Panc1 (cell line): ENCODE measurements at regions not wholly inside any gene's neighbourhood (a gene's known extent, or its start where the extent isn't known, plus 50 kb on each side); places are given as distances from the start of the nearest gene placed in this dataset.

ENCODE experiments used
- ATAC-seq: fragments of 200-7000 bp; cut with Tn5 transposase; 2 replicates; pipeline ENCODE4 v1.9.1; 2020; ENCODE audit warnings: mild to moderate bottlenecking, moderate library complexity
- BruUV-seq: library from RNA; stranded (reverse); fragments of 400-500 nt; replicated peaks from 2 replicates; lab custom pipeline; 2021; lab: Mats Ljungman, UMichigan
- CTCF ChIA-PET: fragments of 300-600 bp; sonication (Branson Sonifier 250); formaldehyde crosslinking; loops from one replicate; lab custom pipeline; 2022; ENCODE audit warnings: antibody characterized with exemption; lab: Charles Lee
- POLR2A ChIA-PET: fragments of 300-600 bp; sonication (Branson Sonifier 250); formaldehyde crosslinking; loops from one replicate; lab custom pipeline; 2022; ENCODE audit warnings: antibody characterized with exemption; lab: Charles Lee
- DNase-seq: peaks from one replicate; pipeline ENCODE4 v3.0.0-alpha.2; 2010; ENCODE audit warnings: low read depth, low spot score
- H3K27ac ChIP-seq: 2 replicates; pipeline ENCODE4 v1.5.1; 2011; ENCODE audit warnings: mild to moderate bottlenecking, low read length, inconsistent platforms
- H3K27me3 ChIP-seq: fragments of 200-500 bp; sonication (Bioruptor generic); 2 replicates; pipeline ENCODE4 v1.6.0; 2014; ENCODE audit warnings: low read length, inconsistent platforms; ENCODE audit not compliant: control insufficient read depth, insufficient read depth
- H3K36me3 ChIP-seq: fragments of 200-500 bp; sonication (Bioruptor generic); 2 replicates; pipeline ENCODE4 v1.5.1; 2014; ENCODE audit warnings: inconsistent platforms, mild to moderate bottlenecking, low read length, moderate library complexity; ENCODE audit not compliant: control insufficient read depth, insufficient read depth
- H3K4me1 ChIP-seq: 2 replicates; pipeline ENCODE4 v1.5.1; 2011; ENCODE audit warnings: inconsistent platforms, mild to moderate bottlenecking, low read length, moderate library complexity; ENCODE audit not compliant: control insufficient read depth, insufficient read depth
- H3K4me3 ChIP-seq, 2 experiments: 2 replicates each; pipeline ENCODE4 v1.5.1; 2011 to 2012; ENCODE audit warnings: low read depth in 2 of 2, low read length in 2 of 2, mild to moderate bottlenecking in 2 of 2, inconsistent platforms in 1 of 2, moderate library complexity in 1 of 2
- H3K9me3 ChIP-seq: fragments of 200-500 bp; sonication (Bioruptor generic); 2 replicates; pipeline ENCODE4 v1.5.1; 2014; ENCODE audit warnings: low read depth, mild to moderate bottlenecking, inconsistent platforms, low read length, moderate library complexity; ENCODE audit not compliant: control insufficient read depth, insufficient read depth
- CTCF ChIP-seq: fragments of 450-650 bp; IDR thresholded peaks from 2 replicates; pipeline ENCODE4 v1.5.1; 2017; ENCODE audit warnings: mild to moderate bottlenecking
- POLR2AphosphoS5 ChIP-seq: IDR thresholded peaks from 2 replicates; pipeline ENCODE4 v1.6.1; 2012; ENCODE audit warnings: mild to moderate bottlenecking, low read depth, low read length, moderate library complexity
- SIN3A ChIP-seq: IDR thresholded peaks from 2 replicates; pipeline ENCODE4 v1.6.1; 2012; ENCODE audit warnings: low read depth, mild to moderate bottlenecking, low read length, moderate library complexity, borderline replicate concordance; ENCODE audit not compliant: insufficient read depth
- TCF7L2 ChIP-seq: IDR thresholded peaks from 2 replicates; pipeline ENCODE4 v1.6.1; 2011; ENCODE audit warnings: mild to moderate bottlenecking, low read depth, low read length, inconsistent platforms
- in situ Hi-C: cut with HindIII; loops from 2 replicates; pipeline ENCODE4 v1.10.0; 2016; ENCODE audit warnings: low sequenced_read_pairs, low pct_unique_long_range_greater_than_20kb
- intact Hi-C: fragments of 100-400 bp; cut with micrococcal nuclease; formaldehyde crosslinking; loops from one replicate; pipeline ENCODE4 v1.10.0; 2022; ENCODE audit not compliant: unreplicated experiment
- TF ChIP-seq, protein P1 (sequence below), 2 experiments: IDR thresholded peaks; 2 replicates each; pipeline ENCODE4 v1.6.1; 2011 to 2012; ENCODE audit warnings: low read depth in 2 of 2, control low read depth in 1 of 2, low read length in 1 of 2, mild to moderate bottlenecking in 1 of 2, moderate library complexity in 1 of 2; ENCODE audit not compliant: insufficient read depth in 1 of 2

DNA sequence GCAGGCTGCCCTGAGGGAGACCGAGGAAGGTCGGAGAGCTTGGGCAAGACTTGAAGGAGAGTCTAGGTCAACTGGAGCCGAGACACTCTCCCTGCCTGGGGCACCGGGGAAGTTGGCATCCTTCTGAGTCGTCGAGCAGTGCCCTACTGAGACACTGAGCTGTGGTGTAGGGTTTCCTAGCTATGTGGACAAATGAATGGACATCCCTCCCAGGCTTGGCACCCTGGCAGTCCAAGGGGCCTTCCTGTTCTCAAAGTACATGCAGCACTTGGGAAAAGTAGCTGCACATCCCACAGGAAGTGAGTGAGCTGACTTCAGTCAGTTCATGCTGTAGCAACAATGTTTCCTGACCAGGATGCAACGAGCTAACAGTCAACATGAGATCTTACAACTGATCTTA is 57.2 kb upstream of the INPP5A start:
- DNase-seq, result no peak
- intact Hi-C loops, result no loop called here
- POLR2A ChIA-PET, result no interaction called here
- H3K27me3 ChIP-seq, result no peaks in the 10 kb centered on the region
- H3K36me3 ChIP-seq, result no peaks in the 10 kb centered on the region
- ATAC-seq, result no peak
- no peak overlapping the region for H3K27ac ChIP-seq
- no peaks in the 10 kb centered on the region; the same call in 1 of the 2 replicates for H3K4me1 ChIP-seq
- TF ChIP-seq POLR2AphosphoS5 (no peak), TCF7L2 (no peak), SIN3A (no peak), CTCF (no peak)
- TF ChIP-seq, protein P1, sequence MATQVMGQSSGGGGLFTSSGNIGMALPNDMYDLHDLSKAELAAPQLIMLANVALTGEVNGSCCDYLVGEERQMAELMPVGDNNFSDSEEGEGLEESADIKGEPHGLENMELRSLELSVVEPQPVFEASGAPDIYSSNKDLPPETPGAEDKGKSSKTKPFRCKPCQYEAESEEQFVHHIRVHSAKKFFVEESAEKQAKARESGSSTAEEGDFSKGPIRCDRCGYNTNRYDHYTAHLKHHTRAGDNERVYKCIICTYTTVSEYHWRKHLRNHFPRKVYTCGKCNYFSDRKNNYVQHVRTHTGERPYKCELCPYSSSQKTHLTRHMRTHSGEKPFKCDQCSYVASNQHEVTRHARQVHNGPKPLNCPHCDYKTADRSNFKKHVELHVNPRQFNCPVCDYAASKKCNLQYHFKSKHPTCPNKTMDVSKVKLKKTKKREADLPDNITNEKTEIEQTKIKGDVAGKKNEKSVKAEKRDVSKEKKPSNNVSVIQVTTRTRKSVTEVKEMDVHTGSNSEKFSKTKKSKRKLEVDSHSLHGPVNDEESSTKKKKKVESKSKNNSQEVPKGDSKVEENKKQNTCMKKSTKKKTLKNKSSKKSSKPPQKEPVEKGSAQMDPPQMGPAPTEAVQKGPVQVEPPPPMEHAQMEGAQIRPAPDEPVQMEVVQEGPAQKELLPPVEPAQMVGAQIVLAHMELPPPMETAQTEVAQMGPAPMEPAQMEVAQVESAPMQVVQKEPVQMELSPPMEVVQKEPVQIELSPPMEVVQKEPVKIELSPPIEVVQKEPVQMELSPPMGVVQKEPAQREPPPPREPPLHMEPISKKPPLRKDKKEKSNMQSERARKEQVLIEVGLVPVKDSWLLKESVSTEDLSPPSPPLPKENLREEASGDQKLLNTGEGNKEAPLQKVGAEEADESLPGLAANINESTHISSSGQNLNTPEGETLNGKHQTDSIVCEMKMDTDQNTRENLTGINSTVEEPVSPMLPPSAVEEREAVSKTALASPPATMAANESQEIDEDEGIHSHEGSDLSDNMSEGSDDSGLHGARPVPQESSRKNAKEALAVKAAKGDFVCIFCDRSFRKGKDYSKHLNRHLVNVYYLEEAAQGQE (IDR thresholded peaks at IDR 0.05; ENCODE audit: insufficient read depth in 1 of 2, low read depth in 2 of 2, low read length in 1 of 2), result no peak
- no TSS peak for BruUV-seq
- CTCF ChIA-PET, result interaction anchor here (0.7 kb wide), 1 partner anchor 15 kb away, joined by 4 read pairs; no protein-coding TSS in a partner anchor
- in situ Hi-C loops, result no loop called here
- no peak overlapping the region for H3K4me3 ChIP-seq
- H3K9me3 ChIP-seq, result no peaks in the 10 kb centered on the region

DNA sequence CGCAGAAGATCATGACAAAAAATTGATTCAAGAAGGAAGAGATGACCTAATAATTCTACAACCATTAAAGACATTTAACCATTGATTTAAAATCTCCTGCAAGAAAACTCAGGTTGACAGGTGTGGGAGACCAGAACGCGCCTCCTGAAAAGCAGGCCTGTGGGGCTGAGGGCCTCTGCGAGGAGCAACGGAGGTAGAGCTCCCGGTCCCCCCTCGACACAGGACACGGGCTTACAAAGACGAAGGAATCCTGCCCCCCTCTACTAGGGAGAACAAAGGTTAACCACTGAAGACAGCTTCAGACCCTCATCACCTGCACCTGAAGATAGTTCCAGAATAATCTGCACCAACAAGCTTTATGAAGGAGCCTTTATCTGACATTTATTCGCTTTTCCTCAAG is 55.9 kb upstream of the INPP5A start:
- Histone ChIP-seq H3K27ac (no peak overlapping the region), H3K4me3 (no peak overlapping the region), H3K9me3 (no peaks in the 10 kb centered on the region), H3K36me3 (no peaks in the 10 kb centered on the region), H3K4me1 (no peaks in the 10 kb centered on the region; the same call in 1 of the 2 replicates), H3K27me3 (no peaks in the 10 kb centered on the region)
- in situ Hi-C loops (no loop called here), intact Hi-C loops (no loop called here)
- ATAC-seq (no peak), DNase-seq (no peak)
- ChIA-PET POLR2A (no interaction called here), CTCF (no interaction called here)
- BruUV-seq, result no TSS peak
- TF ChIP-seq TCF7L2 (no peak), POLR2AphosphoS5 (no peak), CTCF (no peak), SIN3A (no peak)
- TF ChIP-seq, protein P1 (IDR thresholded peaks at IDR 0.05; ENCODE audit: insufficient read depth in 1 of 2, low read depth in 2 of 2, low read length in 1 of 2), result no peak
